COLO668 (cell line): ENCODE measurements at regions not wholly inside any gene's neighbourhood (a gene's known extent, or its start where the extent isn't known, plus 50 kb on each side); places are given as distances from the start of the nearest gene placed in this dataset.

Source experiments
- DNase-seq: peaks from one replicate; lab custom pipeline; 2025; ENCODE audit not compliant: unreplicated experiment; lab: John Stamatoyannopoulos, UW

GRCh38 chr12:89800435-89800834, 91.8 kb upstream of the ATP2B1 start:
- DNase-seq = no peak

- DNase-seq = no peak
Measured at GRCh38 chr12:89799316-89799715, 90.7 kb upstream of the ATP2B1 start.

GRCh38 chr12:89797436-89797835, 88.8 kb upstream of the ATP2B1 start:
- no peak for DNase-seq

- DNase-seq = no peak
Measured at GRCh38 chr12:89796798-89797382, 88.3 kb upstream of the ATP2B1 start.

- DNase-seq = no peak
Measured at GRCh38 chr12:89793946-89794345, 85.3 kb upstream of the ATP2B1 start.

- no peak for DNase-seq
Measured at GRCh38 chr12:89791286-89791685, 82.6 kb upstream of the ATP2B1 start.

- no peak for DNase-seq
Measured at GRCh38 chr12:89789862-89790261, 81.2 kb upstream of the ATP2B1 start.

GRCh38 chr12:89787763-89788162, 79.1 kb upstream of the ATP2B1 start:
- DNase-seq = no peak

- DNase-seq = no peak
Measured at GRCh38 chr12:89786177-89786810, 77.7 kb upstream of the ATP2B1 start.

- DNase-seq = no peak
Measured at GRCh38 chr12:89783359-89784060, 74.9 kb upstream of the ATP2B1 start.

GRCh38 chr12:89782807-89783206, 74.2 kb upstream of the ATP2B1 start:
- no peak for DNase-seq

GRCh38 chr12:89781946-89782550, 73.4 kb upstream of the ATP2B1 start:
- no peak for DNase-seq

GRCh38 chr12:89781156-89781555, 72.5 kb upstream of the ATP2B1 start:
- DNase-seq = no peak

- no peak for DNase-seq
Measured at GRCh38 chr12:89779090-89779489, 70.5 kb upstream of the ATP2B1 start.

GRCh38 chr12:89777733-89778379, 69.2 kb upstream of the ATP2B1 start:
- no peak for DNase-seq

- DNase-seq = no peak
Measured at GRCh38 chr12:89775986-89776365, 67.3 kb upstream of the ATP2B1 start.

- no peak for DNase-seq
Measured at GRCh38 chr12:89775063-89775985, 66.7 kb upstream of the ATP2B1 start.

GRCh38 chr12:89774645-89775044, 66.0 kb upstream of the ATP2B1 start:
- no peak for DNase-seq

- DNase-seq = no peak
Measured at GRCh38 chr12:89770391-89770790, 61.8 kb upstream of the ATP2B1 start.

- no peak for DNase-seq
Measured at GRCh38 chr12:89769483-89769818, 60.8 kb upstream of the ATP2B1 start.
